ENCODE measurements at regions not wholly inside any gene's neighbourhood (a gene's known extent, or its start where the extent isn't known, plus 50 kb on each side); places are given as distances from the start of the nearest gene placed in this dataset.

- POLR2A ChIA-PET = no interaction called here
- no peak overlapping the region for H3K4me3 ChIP-seq (replicated peaks in 1 of 3; ENCODE audit: insufficient read depth in 1 of 3, low read depth in 1 of 3, low read length in 3 of 3)
- H3K27ac ChIP-seq (ENCODE audit: insufficient read depth, low read depth, low read length) = no peak overlapping the region
- no peak overlapping the region for H3K9ac ChIP-seq (replicated peaks; ENCODE audit: extremely low read depth, insufficient read depth, low read length)
- CTCF ChIA-PET = no interaction called here
- H3K27me3 ChIP-seq (ENCODE audit: control insufficient read depth in 2 of 2, insufficient read depth in 2 of 2, low read length in 2 of 2) = no peaks in the 10 kb centered on the region
- H4K20me1 ChIP-seq (replicated peaks; ENCODE audit: control insufficient read depth, extremely low read depth, insufficient read depth, low read length) = no peaks in the 10 kb centered on the region
- no peak for TF ChIP-seq POLR2AphosphoS5 (IDR thresholded peaks at IDR 0.05; ENCODE audit: insufficient read depth, low read depth, low read length)
- TF ChIP-seq MYC (IDR thresholded peaks at IDR 0.05; ENCODE audit: low read depth, low read length) = no peak
- no peak for TF ChIP-seq CTCF (IDR thresholded peaks at IDR 0.05; ENCODE audit: extremely low read depth in 1 of 2, insufficient read depth in 1 of 2, low read depth in 1 of 2, low read length in 2 of 2)
- TF ChIP-seq GATA2 (IDR thresholded peaks at IDR 0.05; ENCODE audit: insufficient read depth, insufficient read length, low read depth, low read length) = no peak
- no peak for TF ChIP-seq EZH2 (IDR thresholded peaks at IDR 0.05; ENCODE audit: borderline replicate concordance, low read depth, low read length, severe bottlenecking)
- TF ChIP-seq FOS (IDR thresholded peaks at IDR 0.05; ENCODE audit: borderline replicate concordance, insufficient read depth, low read length) = no peak
- TF ChIP-seq POLR2A (IDR thresholded peaks at IDR 0.05; ENCODE audit: low read depth, low read length) = no peak
- no peak for TF ChIP-seq MAX (IDR thresholded peaks at IDR 0.05; ENCODE audit: insufficient read depth, insufficient read length)
- no peak for TF ChIP-seq JUN (IDR thresholded peaks at IDR 0.05; ENCODE audit: borderline replicate concordance, insufficient read depth, insufficient read length, low read depth)
- H3K79me2 ChIP-seq (ENCODE audit: control insufficient read depth, insufficient read depth, low read length) = no peaks in the 10 kb centered on the region
- no peaks in the 10 kb centered on the region for H3K36me3 ChIP-seq (ENCODE audit: control insufficient read depth in 2 of 2, extremely low read depth in 1 of 2, insufficient read depth in 2 of 2, low read length in 2 of 2)
- FAIRE-seq (no peak), DNase-seq (ENCODE audit: low read depth, low spot score) (no peak)
- no peaks in the 10 kb centered on the region for H3K4me1 ChIP-seq (ENCODE audit: control insufficient read depth, extremely low read depth, insufficient read depth, low read length)
- H2AFZ ChIP-seq (ENCODE audit: low read depth, low read length) = no peak overlapping the region
- dilution Hi-C loops (cut with MboI; ENCODE audit: extremely low pct_ligation_motif_present, low sequenced_read_pairs) = no loop called here
- no peak overlapping the region for H3K4me2 ChIP-seq (ENCODE audit: insufficient read depth, low read length)
- BruUV-seq (replicated peaks) = no TSS peak
- no peaks in the 10 kb centered on the region for H3K9me3 ChIP-seq (replicated peaks; ENCODE audit: control insufficient read depth, insufficient read depth, low read length)
- intact Hi-C loops (cut with micrococcal nuclease) = no loop called here
- H3K9me1 ChIP-seq (replicated peaks; ENCODE audit: control insufficient read depth, extremely low read depth, insufficient read depth, low read length) = no peaks in the 10 kb centered on the region
Observed at GRCh38 chr3:10561946-10562560, 56.7 kb upstream of the ATP2B2 start.
